Activated CD8-positive, alpha-beta T cell treated with anti-CD3 and anti-CD28 coated beads for 36 hours (primary cell): ENCODE measurements at regions not wholly inside any gene's neighbourhood (a gene's known extent, or its start where the extent isn't known, plus 50 kb on each side); places are given as distances from the start of the nearest gene placed in this dataset.
"Not testable (repeated sequence)": the region's sequence is repeated elsewhere in the genome, so short reads cannot be mapped to it uniquely, and the experiment has no call there.

Source experiments
- ATAC-seq: fragments of 200-7000 bp; cut with Tn5 transposase; one replicate; pipeline ENCODE4 v1.10.0; 2021; ENCODE audit warnings: mild to moderate bottlenecking, moderate library complexity
- CTCF ChIA-PET: fragments of 350-600 bp; sonication (Branson Sonifier 250); formaldehyde crosslinking; loops from one replicate; lab custom pipeline; 2021; ENCODE audit warnings: antibody characterized with exemption; lab: Charles Lee
- POLR2A ChIA-PET: fragments of 350-600 bp; sonication (Branson Sonifier 250); formaldehyde crosslinking; loops from one replicate; lab custom pipeline; 2021; ENCODE audit warnings: antibody characterized with exemption; lab: Charles Lee
- DNase-seq: peaks from one replicate; pipeline ENCODE4 v3.0.0-alpha.2; 2020
- H3K27ac Mint-ChIP-seq: one replicate; pipeline ENCODE4 v1.8.0; 2021; ENCODE audit warnings: mild to moderate bottlenecking, mixed read lengths
- H3K27me3 Mint-ChIP-seq: one replicate; pipeline ENCODE4 v1.8.0; 2021; ENCODE audit warnings: mixed read lengths
- H3K36me3 Mint-ChIP-seq: one replicate; pipeline ENCODE4 v1.8.0; 2021; ENCODE audit warnings: low read depth, mixed read lengths
- H3K4me1 Mint-ChIP-seq: one replicate; pipeline ENCODE4 v1.8.0; 2021; ENCODE audit warnings: low read depth, mixed read lengths
- H3K4me3 Mint-ChIP-seq: one replicate; pipeline ENCODE4 v1.8.0; 2021; ENCODE audit warnings: mild to moderate bottlenecking, moderate library complexity, mixed read lengths
- H3K9me3 Mint-ChIP-seq: one replicate; pipeline ENCODE4 v1.8.0; 2021; ENCODE audit warnings: mixed read lengths
- CTCF ChIP-seq: fragments of 200-600 bp; IDR thresholded peaks from one replicate; pipeline ENCODE4 v1.8.0; 2022; ENCODE audit warnings: antibody characterized with exemption, mild to moderate bottlenecking
- intact Hi-C: fragments of 100-400 bp; cut with micrococcal nuclease; formaldehyde crosslinking; loops from one replicate; pipeline ENCODE4 v1.10.0; 2022

GRCh38 chr16:29310852-29311314 is 95.6 kb downstream of the NPIPB11 start:
- ChIA-PET CTCF (no interaction called here), POLR2A (no interaction called here)
- TF ChIP-seq CTCF, result no peak
- Mint-ChIP-seq H3K27ac (no peak overlapping the region), H3K4me3 (no peak overlapping the region), H3K4me1 (no peaks in the 10 kb centered on the region), H3K36me3 (no peaks in the 10 kb centered on the region), H3K9me3 (no peaks in the 10 kb centered on the region), H3K27me3 (no peaks in the 10 kb centered on the region)
- no peak for ATAC-seq
- no peak for DNase-seq
- intact Hi-C loops, result no loop called here

GRCh38 chr16:29310243-29310642 is 96.3 kb downstream of the NPIPB11 start:
- DNase-seq, H3K27me3 Mint-ChIP-seq, H3K4me3 Mint-ChIP-seq, intact Hi-C loops, CTCF ChIA-PET, ATAC-seq, H3K4me1 Mint-ChIP-seq, H3K27ac Mint-ChIP-seq, POLR2A ChIA-PET, H3K36me3 Mint-ChIP-seq, H3K9me3 Mint-ChIP-seq: not testable (repeated sequence)

GRCh38 chr16:29309601-29310000 is 96.9 kb downstream of the NPIPB11 start:
- CTCF ChIA-PET, H3K4me3 Mint-ChIP-seq, H3K27me3 Mint-ChIP-seq, ATAC-seq, H3K9me3 Mint-ChIP-seq, H3K36me3 Mint-ChIP-seq, DNase-seq, intact Hi-C loops, H3K27ac Mint-ChIP-seq, POLR2A ChIA-PET, H3K4me1 Mint-ChIP-seq: not testable (repeated sequence)

GRCh38 chr16:29308644-29309546 is 97.6 kb downstream of the NPIPB11 start:
- H3K4me1 Mint-ChIP-seq, result no peaks in the 10 kb centered on the region
- H3K27ac Mint-ChIP-seq, result no peak overlapping the region
- no peaks in the 10 kb centered on the region for H3K9me3 Mint-ChIP-seq
- DNase-seq (no peak), ATAC-seq (no peak)
- H3K36me3 Mint-ChIP-seq, result no peaks in the 10 kb centered on the region
- intact Hi-C loops, result no loop called here
- no peaks in the 10 kb centered on the region for H3K27me3 Mint-ChIP-seq
- ChIA-PET POLR2A (no interaction called here), CTCF (no interaction called here)
- no peak for TF ChIP-seq CTCF
- no peak overlapping the region for H3K4me3 Mint-ChIP-seq

GRCh38 chr16:29307598-29308507 is 98.7 kb downstream of the NPIPB11 start:
- ATAC-seq (no peak), DNase-seq (no peak)
- TF ChIP-seq CTCF, result no peak
- no peak overlapping the region for H3K4me3 Mint-ChIP-seq
- H3K27me3 Mint-ChIP-seq, result no peaks in the 10 kb centered on the region
- no peaks in the 10 kb centered on the region for H3K4me1 Mint-ChIP-seq
- POLR2A ChIA-PET, result no interaction called here
- H3K27ac Mint-ChIP-seq, result no peak overlapping the region
- intact Hi-C loops, result no loop called here
- H3K9me3 Mint-ChIP-seq, result no peaks in the 10 kb centered on the region
- CTCF ChIA-PET, result no interaction called here
- no peaks in the 10 kb centered on the region for H3K36me3 Mint-ChIP-seq
